HFFc6 (cell line): ENCODE measurements at regions not wholly inside any gene's neighbourhood (a gene's known extent, or its start where the extent isn't known, plus 50 kb on each side); places are given as distances from the start of the nearest gene placed in this dataset.

Experiments
- DNase-seq: peaks from one replicate; pipeline ENCODE4 v3.0.0-alpha.2; 2018
- H3K27ac Mint-ChIP-seq: 2 replicates; pipeline ENCODE4 v1.8.0; 2020; ENCODE audit warnings: mild to moderate bottlenecking, mixed read lengths
- H3K27me3 Mint-ChIP-seq: 2 replicates; pipeline ENCODE4 v1.8.0; 2021; ENCODE audit warnings: mild to moderate bottlenecking, moderate library complexity, mixed read lengths; ENCODE audit not compliant: insufficient read depth
- H3K36me3 Mint-ChIP-seq: 2 replicates; pipeline ENCODE4 v1.8.0; 2021; ENCODE audit warnings: low read depth, mixed read lengths
- H3K4me1 Mint-ChIP-seq: 2 replicates; pipeline ENCODE4 v1.8.0; 2020; ENCODE audit warnings: low read depth, mixed read lengths
- H3K4me3 Mint-ChIP-seq: 2 replicates; pipeline ENCODE4 v1.8.0; 2020; ENCODE audit warnings: mild to moderate bottlenecking, moderate library complexity, mixed read lengths
- H3K9me3 Mint-ChIP-seq: 2 replicates; pipeline ENCODE4 v1.8.0; 2020; ENCODE audit warnings: mild to moderate bottlenecking, mixed read lengths
- TF ChIP-seq, protein P1 (sequence below): fragments of 200-600 bp; sonication (generic); IDR thresholded peaks from 2 replicates; pipeline ENCODE4 v1.5.0; 2021; ENCODE audit warnings: antibody characterized with exemption, mild to moderate bottlenecking

DNA sequence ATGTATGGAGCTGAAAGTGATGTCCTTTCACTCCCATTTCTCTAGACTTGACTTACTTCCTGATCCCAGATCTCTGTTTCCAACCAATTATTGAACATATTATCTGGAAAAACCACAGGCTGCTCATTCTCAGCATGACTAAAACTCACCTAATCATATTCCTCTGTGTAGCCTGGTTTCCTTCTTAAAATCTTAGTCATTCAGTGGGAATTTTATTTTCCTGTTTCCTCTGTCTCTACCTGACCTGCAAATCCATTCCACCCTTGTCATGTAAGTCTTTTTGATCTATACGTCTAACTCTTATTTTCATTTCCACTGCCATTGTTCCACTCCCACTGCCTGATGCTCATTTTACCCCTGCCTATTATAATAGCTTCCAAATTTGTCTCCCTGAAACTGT, 67.9 kb upstream of the APOBEC4 start:
- DNase-seq: no peak
- no peaks in the 10 kb centered on the region for H3K36me3 Mint-ChIP-seq
- no peaks in the 10 kb centered on the region for H3K27me3 Mint-ChIP-seq
- H3K9me3 Mint-ChIP-seq: no peaks in the 10 kb centered on the region
- H3K4me3 Mint-ChIP-seq: no peak overlapping the region
- TF ChIP-seq, protein P1, sequence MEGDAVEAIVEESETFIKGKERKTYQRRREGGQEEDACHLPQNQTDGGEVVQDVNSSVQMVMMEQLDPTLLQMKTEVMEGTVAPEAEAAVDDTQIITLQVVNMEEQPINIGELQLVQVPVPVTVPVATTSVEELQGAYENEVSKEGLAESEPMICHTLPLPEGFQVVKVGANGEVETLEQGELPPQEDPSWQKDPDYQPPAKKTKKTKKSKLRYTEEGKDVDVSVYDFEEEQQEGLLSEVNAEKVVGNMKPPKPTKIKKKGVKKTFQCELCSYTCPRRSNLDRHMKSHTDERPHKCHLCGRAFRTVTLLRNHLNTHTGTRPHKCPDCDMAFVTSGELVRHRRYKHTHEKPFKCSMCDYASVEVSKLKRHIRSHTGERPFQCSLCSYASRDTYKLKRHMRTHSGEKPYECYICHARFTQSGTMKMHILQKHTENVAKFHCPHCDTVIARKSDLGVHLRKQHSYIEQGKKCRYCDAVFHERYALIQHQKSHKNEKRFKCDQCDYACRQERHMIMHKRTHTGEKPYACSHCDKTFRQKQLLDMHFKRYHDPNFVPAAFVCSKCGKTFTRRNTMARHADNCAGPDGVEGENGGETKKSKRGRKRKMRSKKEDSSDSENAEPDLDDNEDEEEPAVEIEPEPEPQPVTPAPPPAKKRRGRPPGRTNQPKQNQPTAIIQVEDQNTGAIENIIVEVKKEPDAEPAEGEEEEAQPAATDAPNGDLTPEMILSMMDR: no peak
- H3K27ac Mint-ChIP-seq: no peak overlapping the region
- peaks cover 8% of the 10 kb centered on the region for H3K4me1 Mint-ChIP-seq

DNA sequence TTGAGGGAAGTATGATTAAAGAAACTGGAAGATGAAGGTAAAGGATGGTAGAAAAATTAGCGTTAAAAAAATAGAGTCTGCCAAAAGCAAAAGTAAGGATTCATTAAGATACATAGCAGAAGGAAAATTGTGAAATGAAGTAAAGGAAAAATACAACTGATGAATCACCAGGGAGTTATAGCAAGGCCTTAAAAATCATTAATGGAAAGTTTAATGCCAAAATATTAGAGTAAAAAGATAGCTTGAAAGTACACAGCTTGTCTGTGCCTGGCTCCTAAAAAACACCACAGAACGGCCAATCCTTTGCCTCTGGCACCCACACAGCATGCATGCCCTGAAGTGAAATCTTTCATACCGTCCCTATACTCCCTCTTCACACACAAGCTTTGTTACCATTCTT, 66.9 kb upstream of the APOBEC4 start:
- Mint-ChIP-seq H3K4me3 (no peak overlapping the region), H3K4me1 (peaks cover 11% of the 10 kb centered on the region), H3K27me3 (no peaks in the 10 kb centered on the region), H3K27ac (no peak overlapping the region), H3K9me3 (no peaks in the 10 kb centered on the region), H3K36me3 (no peaks in the 10 kb centered on the region)
- no peak for DNase-seq
- TF ChIP-seq, protein P1: no peak

DNA sequence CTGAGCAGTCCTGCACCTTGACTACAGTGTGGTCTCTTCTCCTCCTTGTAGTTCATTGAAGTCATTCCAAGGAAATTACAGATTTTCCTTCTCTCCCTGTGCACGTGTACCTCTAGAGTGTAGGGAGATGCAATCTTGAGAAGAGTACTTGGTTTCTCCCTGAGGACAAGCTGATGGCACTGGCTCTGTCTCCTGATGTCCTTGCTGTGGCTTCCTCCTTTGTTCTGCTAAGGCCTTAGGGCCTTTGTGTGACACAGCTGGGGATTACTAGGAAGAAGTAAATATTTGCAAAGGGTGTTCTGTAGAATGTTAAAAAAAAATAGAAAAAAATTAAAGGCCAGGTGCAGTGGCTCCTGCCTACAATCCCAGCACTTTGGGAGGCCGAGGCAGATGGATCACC, 66.2 kb upstream of the APOBEC4 start:
- TF ChIP-seq, protein P1: no peak
- H3K9me3 Mint-ChIP-seq: no peaks in the 10 kb centered on the region
- DNase-seq: no peak
- no peak overlapping the region for H3K27ac Mint-ChIP-seq
- no peaks in the 10 kb centered on the region for H3K36me3 Mint-ChIP-seq
- no peak overlapping the region for H3K4me3 Mint-ChIP-seq
- H3K4me1 Mint-ChIP-seq: peaks cover 11% of the 10 kb centered on the region
- no peaks in the 10 kb centered on the region for H3K27me3 Mint-ChIP-seq

DNA sequence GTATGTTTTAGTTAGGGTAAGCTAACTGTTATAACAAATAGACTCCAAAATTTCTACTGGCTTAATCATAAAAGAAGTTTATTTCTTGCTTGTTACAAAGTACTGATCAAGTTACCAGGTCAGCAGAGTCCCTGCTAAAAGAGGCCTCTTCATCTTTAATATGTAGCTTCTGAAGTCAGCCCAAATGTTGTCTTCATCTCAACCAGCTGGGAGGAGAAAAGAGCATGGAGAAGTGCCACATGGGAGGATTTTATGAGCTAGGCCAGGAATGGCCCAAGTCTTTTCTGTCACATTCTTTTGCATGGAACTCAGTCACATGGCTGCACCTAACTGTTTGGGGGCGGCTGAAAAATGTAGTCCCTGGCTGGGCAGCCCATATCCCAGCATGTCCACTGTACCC, 63.2 kb upstream of the APOBEC4 start:
- TF ChIP-seq, protein P1: no peak
- no peak for DNase-seq
- H3K9me3 Mint-ChIP-seq: no peaks in the 10 kb centered on the region
- no peak overlapping the region for H3K4me3 Mint-ChIP-seq
- peaks cover 26% of the 10 kb centered on the region for H3K4me1 Mint-ChIP-seq
- no peaks in the 10 kb centered on the region for H3K36me3 Mint-ChIP-seq
- H3K27ac Mint-ChIP-seq: no peak overlapping the region
- H3K27me3 Mint-ChIP-seq: no peaks in the 10 kb centered on the region

DNA sequence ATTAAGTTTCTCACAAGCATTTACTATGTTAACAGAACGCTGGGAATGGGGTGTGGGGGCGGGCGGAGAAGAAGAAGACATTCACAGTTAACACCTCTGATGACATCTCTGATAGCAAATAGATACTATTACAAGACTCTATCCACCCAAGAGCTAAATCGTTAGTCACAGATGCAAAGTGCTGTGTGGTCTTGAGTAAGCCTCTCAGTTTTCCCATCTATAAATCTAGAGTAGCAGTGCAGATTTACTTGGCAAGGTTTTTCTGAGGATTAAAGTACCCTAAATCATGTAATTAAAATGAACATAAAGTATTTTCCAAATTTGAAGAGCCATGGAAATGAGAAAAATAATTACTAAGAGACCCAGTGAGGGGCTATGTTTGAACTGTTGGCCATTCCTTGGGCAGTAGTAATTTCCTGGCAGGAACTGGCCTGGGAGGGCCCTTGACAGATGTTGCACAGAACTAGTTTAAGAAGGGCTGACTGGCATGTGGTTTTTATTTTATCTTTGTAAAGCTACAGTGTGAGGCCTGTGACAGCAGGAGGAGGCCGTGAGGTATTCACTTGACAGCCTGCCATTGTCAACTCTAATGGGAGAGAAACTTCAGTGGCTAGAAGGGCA, 58.7 kb upstream of the APOBEC4 start:
- Mint-ChIP-seq H3K4me1 (peaks cover 44% of the 10 kb centered on the region), H3K27ac (peak overlapping the region; percentile 62), H3K4me3 (no peak overlapping the region), H3K36me3 (peaks cover 11% of the 10 kb centered on the region), H3K9me3 (no peaks in the 10 kb centered on the region), H3K27me3 (no peaks in the 10 kb centered on the region)
- DNase-seq: peak; percentile 58
- TF ChIP-seq, protein P1: no peak; the same call in 1 of the 2 replicates
